GM18861 (cell line): ENCODE measurements at regions not wholly inside any gene's neighbourhood (a gene's known extent, or its start where the extent isn't known, plus 50 kb on each side); places are given as distances from the start of the nearest gene placed in this dataset.
"Not testable (repeated sequence)": the region's sequence is repeated elsewhere in the genome, so short reads cannot be mapped to it uniquely, and the experiment has no call there.

Source experiments
- ATAC-seq: cut with Tn5 transposase; IDR thresholded peaks from one replicate; pipeline ENCODE4 v1.9.1; 2021; ENCODE audit not compliant: unreplicated experiment

GRCh38 chr5:113652161-113652560 is 138.7 kb downstream of the YTHDC2 start:
- no peak for ATAC-seq

GRCh38 chr5:113654828-113655227 is 141.3 kb downstream of the YTHDC2 start:
- ATAC-seq = no peak

- no peak for ATAC-seq
These were observed 146.7 kb downstream of the YTHDC2 start for GRCh38 chr5:113660206-113660605.

- ATAC-seq = no peak
These were observed 147.3 kb downstream of the YTHDC2 start for GRCh38 chr5:113660706-113661250.

GRCh38 chr5:113663879-113664541 is 150.5 kb downstream of the YTHDC2 start:
- peak; percentile 51 for ATAC-seq

GRCh38 chr5:113673041-113673440 is 159.5 kb downstream of the YTHDC2 start:
- ATAC-seq = no peak

GRCh38 chr5:113675166-113675565 is 161.7 kb downstream of the YTHDC2 start:
- ATAC-seq = no peak

GRCh38 chr5:113678202-113678601 is 164.7 kb downstream of the YTHDC2 start:
- ATAC-seq = no peak

GRCh38 chr5:113678924-113679575 is 165.6 kb downstream of the YTHDC2 start:
- no peak for ATAC-seq

GRCh38 chr5:113680534-113680933 is 167.0 kb downstream of the YTHDC2 start:
- ATAC-seq = no peak

- ATAC-seq = no peak
These were observed 169.1 kb downstream of the YTHDC2 start for GRCh38 chr5:113682497-113683136.

GRCh38 chr5:113683211-113683610 is 169.7 kb downstream of the YTHDC2 start:
- ATAC-seq = no peak

- no peak for ATAC-seq
These were observed 173.1 kb downstream of the YTHDC2 start for GRCh38 chr5:113686599-113686998.

GRCh38 chr5:113689647-113690046 is 176.2 kb downstream of the YTHDC2 start:
- ATAC-seq = no peak

- ATAC-seq = no peak
These were observed 179.0 kb downstream of the YTHDC2 start for GRCh38 chr5:113692466-113692865.

- ATAC-seq = no peak
These were observed 179.5 kb downstream of the YTHDC2 start for GRCh38 chr5:113692891-113693457.

GRCh38 chr5:113693701-113694100 is 180.2 kb downstream of the YTHDC2 start:
- ATAC-seq = no peak

GRCh38 chr5:113694576-113694975 is 181.1 kb downstream of the YTHDC2 start:
- no peak for ATAC-seq

- ATAC-seq = no peak
These were observed 189.8 kb downstream of the YTHDC2 start for GRCh38 chr5:113703266-113703665.

GRCh38 chr5:113705657-113706056 is 192.2 kb downstream of the YTHDC2 start:
- no peak for ATAC-seq

GRCh38 chr5:113713051-113713450 is 199.6 kb downstream of the YTHDC2 start:
- no peak for ATAC-seq

GRCh38 chr5:113715921-113716320 is 202.4 kb downstream of the YTHDC2 start:
- not testable (repeated sequence) for ATAC-seq
